Chondrocyte (in vitro differentiated cells): ENCODE measurements at regions not wholly inside any gene's neighbourhood (a gene's known extent, or its start where the extent isn't known, plus 50 kb on each side); places are given as distances from the start of the nearest gene placed in this dataset.

Experiments used
- DNase-seq: peaks from one replicate; pipeline ENCODE4 v3.0.0; 2021; ENCODE audit warnings: mixed read lengths, low spot score
- H3K27ac Mint-ChIP-seq: one replicate; pipeline ENCODE4 v1.8.0; 2021; ENCODE audit warnings: mild to moderate bottlenecking, moderate library complexity, mixed read lengths; ENCODE audit not compliant: unreplicated experiment
- H3K27me3 Mint-ChIP-seq: 2 replicates; pipeline ENCODE4 v1.8.0; 2021; ENCODE audit warnings: low read depth, mixed read lengths
- H3K36me3 Mint-ChIP-seq: 2 replicates; pipeline ENCODE4 v1.8.0; 2021; ENCODE audit warnings: low read depth, mixed read lengths
- H3K4me1 Mint-ChIP-seq: 2 replicates; pipeline ENCODE4 v1.8.0; 2021; ENCODE audit warnings: low read depth, mild to moderate bottlenecking, mixed read lengths
- H3K4me3 Mint-ChIP-seq: one replicate; pipeline ENCODE4 v1.8.0; 2021; ENCODE audit warnings: mild to moderate bottlenecking, moderate library complexity, mixed read lengths; ENCODE audit not compliant: unreplicated experiment
- H3K9me3 Mint-ChIP-seq: 2 replicates; pipeline ENCODE4 v1.8.0; 2021; ENCODE audit warnings: low read depth, mixed read lengths
- CTCF ChIP-seq: fragments of 200-600 bp; sonication (generic); IDR thresholded peaks from 2 replicates; pipeline ENCODE4 v1.5.0; 2021; ENCODE audit warnings: antibody characterized with exemption, mild to moderate bottlenecking, moderate library complexity

GRCh38 chr15:69719527-69720240 lies 267.1 kb downstream of the RPLP1 start:
- no peaks in the 10 kb centered on the region for H3K9me3 Mint-ChIP-seq
- H3K36me3 Mint-ChIP-seq: peaks cover 1% of the 10 kb centered on the region
- H3K27ac Mint-ChIP-seq: no peak overlapping the region
- DNase-seq: no peak
- H3K4me3 Mint-ChIP-seq: no peak overlapping the region
- peaks cover 23% of the 10 kb centered on the region for H3K4me1 Mint-ChIP-seq
- H3K27me3 Mint-ChIP-seq: peaks cover 2% of the 10 kb centered on the region
- TF ChIP-seq CTCF: no peak

- peaks cover 20% of the 10 kb centered on the region for H3K4me1 Mint-ChIP-seq
- H3K27ac Mint-ChIP-seq: no peak overlapping the region
- no peak overlapping the region for H3K4me3 Mint-ChIP-seq
- peaks cover 2% of the 10 kb centered on the region for H3K36me3 Mint-ChIP-seq
- no peak for TF ChIP-seq CTCF
- peaks cover 9% of the 10 kb centered on the region for H3K27me3 Mint-ChIP-seq
- H3K9me3 Mint-ChIP-seq: no peaks in the 10 kb centered on the region
- no peak for DNase-seq
Measured at GRCh38 chr15:69720536-69720935, 267.9 kb downstream of the RPLP1 start.

- no peak for TF ChIP-seq CTCF
- Mint-ChIP-seq H3K27me3 (peaks cover 22% of the 10 kb centered on the region), H3K36me3 (peaks cover 2% of the 10 kb centered on the region), H3K4me3 (no peak overlapping the region), H3K27ac (no peak overlapping the region), H3K9me3 (no peaks in the 10 kb centered on the region), H3K4me1 (peaks cover 20% of the 10 kb centered on the region)
- DNase-seq: no peak
Measured at GRCh38 chr15:69722924-69723323, 270.3 kb downstream of the RPLP1 start.

- Mint-ChIP-seq H3K9me3 (no peaks in the 10 kb centered on the region), H3K4me3 (no peak overlapping the region), H3K27ac (no peak overlapping the region), H3K36me3 (peaks cover 2% of the 10 kb centered on the region), H3K4me1 (peaks cover 20% of the 10 kb centered on the region), H3K27me3 (peaks cover 22% of the 10 kb centered on the region)
- DNase-seq: no peak
- TF ChIP-seq CTCF: peak; percentile 35
Measured at GRCh38 chr15:69723404-69724096, 270.9 kb downstream of the RPLP1 start.

GRCh38 chr15:69724333-69724732 lies 271.7 kb downstream of the RPLP1 start:
- no peak overlapping the region for H3K27ac Mint-ChIP-seq
- H3K27me3 Mint-ChIP-seq: peaks cover 23% of the 10 kb centered on the region
- DNase-seq: no peak
- TF ChIP-seq CTCF: no peak
- H3K4me3 Mint-ChIP-seq: no peak overlapping the region
- H3K4me1 Mint-ChIP-seq: peaks cover 16% of the 10 kb centered on the region
- H3K9me3 Mint-ChIP-seq: peaks cover under 1% of the 10 kb centered on the region
- peaks cover 2% of the 10 kb centered on the region for H3K36me3 Mint-ChIP-seq
